Heart left ventricle (tissue), 16 donors: ENCODE measurements at regions not wholly inside any gene's neighbourhood (a gene's known extent, or its start where the extent isn't known, plus 50 kb on each side); places are given as distances from the start of the nearest gene placed in this dataset.

Experiments used
- ATAC-seq, 4 donors: fragments of 200-7000 bp; cut with Tn5 transposase; one replicate each; pipeline ENCODE4 v1.9.1; 2020 to 2022; ENCODE audit warnings: moderate library complexity in 4 of 4, mild to moderate bottlenecking in 3 of 4, moderate number of reproducible peaks in 1 of 4
- DNase-seq, 5 donors: peaks; one replicate each; pipeline ENCODE4 v3.0.0-alpha.2; 2020
- H3K27ac ChIP-seq, 12 donors: fragments of 200-600 bp; sonication (generic) in 4 of 12; one replicate each; pipeline versions ENCODE4 v1.5.0 to v1.8.0; 2016 to 2022; ENCODE audit warnings: mild to moderate bottlenecking in 2 of 12
- H3K27me3 ChIP-seq, 9 donors: fragments of 200-600 bp; sonication (generic) in 2 of 9; one replicate each; pipeline versions ENCODE4 v1.5.1 to v1.8.0; 2016 to 2022; ENCODE audit warnings: mild to moderate bottlenecking in 3 of 9
- H3K36me3 ChIP-seq, 9 donors: fragments of 200-600 bp; sonication (generic) in 2 of 9; one replicate each; pipeline versions ENCODE4 v1.5.0 to v1.8.0; 2018 to 2022; ENCODE audit warnings: mild to moderate bottlenecking in 2 of 9
- H3K4me1 ChIP-seq, 12 donors: fragments of 200-600 bp; sonication (generic) in 4 of 12; one replicate each; pipeline versions ENCODE4 v1.5.0 to v1.8.0; 2016 to 2022; ENCODE audit warnings: mild to moderate bottlenecking in 3 of 12
- H3K4me3 ChIP-seq, 12 donors: fragments of 200-600 bp; sonication (generic) in 4 of 12; one replicate each; pipeline versions ENCODE4 v1.5.0 to v1.8.0; 2017 to 2022; ENCODE audit warnings: mild to moderate bottlenecking in 9 of 12, moderate library complexity in 4 of 12
- H3K9me3 ChIP-seq, 12 donors: fragments of 200-600 bp; sonication (generic) in 4 of 12; one replicate each; pipeline versions ENCODE4 v1.5.0 to v1.8.0; 2016 to 2022; ENCODE audit warnings: mild to moderate bottlenecking in 1 of 12
- POLR2A ChIP-seq, 2 donors: fragments of 450-650 bp; IDR thresholded peaks; one replicate each; pipeline ENCODE4 v1.6.1; 2017; ENCODE audit warnings: antibody characterized with exemption in 2 of 2, mild to moderate bottlenecking in 2 of 2, moderate library complexity in 2 of 2
- WGBS, 4 donors: extraction: QIAGEN DNeasy Blood & Tissue Kit in 2 of 4; methylation state at CpG; one replicate each; pipeline versions ENCODE4 v1.1.5 to v1.1.7; 2013 to 2018; 5-methylcytosine and 5-hydroxymethylcytosine counted together
- intact Hi-C, 10 donors: fragments of 100-400 bp; cut with DNase I; formaldehyde crosslinking; loops; one replicate each; pipeline versions ENCODE4 v1.11.1 to v1.14.2; 2022
- TF ChIP-seq, protein P1 (sequence below), 12 donors: fragments of 200-600 bp; sonication (generic) in 4 of 12; IDR thresholded peaks; one replicate each; pipeline versions ENCODE4 v1.5.0 to v1.8.0; 2018 to 2022; ENCODE audit warnings: antibody characterized with exemption in 12 of 12, mild to moderate bottlenecking in 5 of 12
- donor health status: ischemic (EF 13 %, LVEDD 7.1; RV severe dilation, severe dysfunction).
- donor health status: healthy with polysubstance abuse.
- donor health status: DM: no; HTN: yes; CAD: no.
- donor health status: DM: no; HTN: no; CAD: no.
- donor health status: ischemic (EF 25% LVEDD 6.9; RV normal size, moderate dysfunction).
- donor health status: ischemic (EF 25% LVEDD 5.7; RV mildly dilated, moderate dysfunction).
- donor health status: healthy.
- donor health status: DM: yes; HTN: yes; CAD: no.
- donor health status: ischemic (EF 35%, LVEDD 5.7; RV mildly dilated, moderate dysfunction).
- donor health status: nonischemic (EF 11% LVEDD 7.7; RV severe dilation, severe dysfunction).
- donor health status: DM: yes; HTN: yes; CAD: no.
- donor health status: PGD.
- donor health status: ischemic (EF 29% LVEDD 5.4; RV normal size, mild dysfunction).
- donor health status: nonischemic (EF 23%, LVEDD 6.1; RV moderate dilation, normal function).

DNA sequence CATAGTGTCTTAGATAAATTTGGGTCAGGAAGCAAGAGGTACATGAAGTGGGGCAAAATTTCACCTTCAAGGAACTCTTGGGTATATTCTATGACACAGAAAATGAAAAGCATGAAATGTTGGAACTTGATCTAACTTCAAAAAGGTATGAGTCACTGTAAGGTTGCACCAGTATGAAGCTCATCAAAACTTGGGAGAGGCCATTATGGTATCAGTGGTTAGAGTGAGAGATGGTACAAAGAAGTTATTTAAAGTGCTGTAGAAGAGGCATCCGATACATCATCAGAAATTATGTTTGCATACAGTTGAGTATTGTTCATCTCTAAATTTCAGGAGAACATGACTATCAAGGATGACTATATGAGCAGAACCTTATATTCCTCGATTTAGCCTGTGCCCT is 302.9 kb upstream of the SUCLG2 start:
- intact Hi-C loops = no loop called here
- no peak for ATAC-seq
- H3K27ac ChIP-seq = no peak overlapping the region
- 72 to 81% (median 76%) methylated on average over 2 of the region's 2 CpGs for WGBS, 4 donors
- TF ChIP-seq, protein P1, sequence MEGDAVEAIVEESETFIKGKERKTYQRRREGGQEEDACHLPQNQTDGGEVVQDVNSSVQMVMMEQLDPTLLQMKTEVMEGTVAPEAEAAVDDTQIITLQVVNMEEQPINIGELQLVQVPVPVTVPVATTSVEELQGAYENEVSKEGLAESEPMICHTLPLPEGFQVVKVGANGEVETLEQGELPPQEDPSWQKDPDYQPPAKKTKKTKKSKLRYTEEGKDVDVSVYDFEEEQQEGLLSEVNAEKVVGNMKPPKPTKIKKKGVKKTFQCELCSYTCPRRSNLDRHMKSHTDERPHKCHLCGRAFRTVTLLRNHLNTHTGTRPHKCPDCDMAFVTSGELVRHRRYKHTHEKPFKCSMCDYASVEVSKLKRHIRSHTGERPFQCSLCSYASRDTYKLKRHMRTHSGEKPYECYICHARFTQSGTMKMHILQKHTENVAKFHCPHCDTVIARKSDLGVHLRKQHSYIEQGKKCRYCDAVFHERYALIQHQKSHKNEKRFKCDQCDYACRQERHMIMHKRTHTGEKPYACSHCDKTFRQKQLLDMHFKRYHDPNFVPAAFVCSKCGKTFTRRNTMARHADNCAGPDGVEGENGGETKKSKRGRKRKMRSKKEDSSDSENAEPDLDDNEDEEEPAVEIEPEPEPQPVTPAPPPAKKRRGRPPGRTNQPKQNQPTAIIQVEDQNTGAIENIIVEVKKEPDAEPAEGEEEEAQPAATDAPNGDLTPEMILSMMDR (IDR thresholded peaks at IDR 0.05) = no peak
- TF ChIP-seq POLR2A (IDR thresholded peaks at IDR 0.05) = no peak
- DNase-seq = no peak
- H3K9me3 ChIP-seq = peaks cover 0 to 39% (median 0%) of the 10 kb centered on the region in 12 donors
- H3K4me3 ChIP-seq = no peak overlapping the region
- peaks cover 0 to 3% (median 0%) of the 10 kb centered on the region in 12 donors for H3K4me1 ChIP-seq
- no peaks in the 10 kb centered on the region for H3K36me3 ChIP-seq
- no peaks in the 10 kb centered on the region for H3K27me3 ChIP-seq

DNA sequence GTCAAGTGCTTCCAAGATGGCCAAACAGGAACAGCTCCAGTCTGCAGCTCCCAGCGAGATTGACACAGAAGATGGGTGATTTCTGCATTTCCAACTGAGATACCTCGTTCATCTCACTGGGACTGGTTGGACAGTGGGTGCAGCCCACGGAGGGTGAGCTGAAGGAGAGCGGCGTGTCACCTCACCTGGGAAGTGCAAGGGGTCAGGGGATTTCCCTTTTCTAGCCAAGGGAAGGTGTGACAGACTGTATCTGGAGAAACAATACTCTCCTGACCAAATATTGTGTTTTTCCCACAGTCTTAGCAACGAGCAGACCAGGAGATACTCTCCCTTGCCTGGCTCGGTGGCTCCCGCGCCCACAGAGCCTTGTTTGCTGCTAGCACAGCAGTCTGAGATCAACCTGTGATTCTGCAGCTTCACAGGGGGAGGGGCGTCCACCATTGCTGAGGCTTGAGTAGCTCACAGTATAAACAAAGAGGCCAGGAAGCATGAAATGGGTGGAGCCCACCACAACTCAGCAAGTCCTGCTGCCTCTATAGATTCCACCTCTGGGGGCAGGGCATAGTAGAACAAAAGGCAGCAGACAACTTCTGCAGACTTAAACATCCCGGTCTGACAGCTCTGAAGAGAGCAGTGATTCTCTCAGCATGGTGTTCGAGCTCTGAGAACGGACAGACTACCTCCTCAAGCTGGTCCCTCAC is 293.5 kb upstream of the SUCLG2 start:
- Histone ChIP-seq H3K4me3 (no peak overlapping the region), H3K27me3 (no peaks in the 10 kb centered on the region), H3K4me1 (no peaks in the 10 kb centered on the region), H3K36me3 (no peaks in the 10 kb centered on the region), H3K27ac (no peak overlapping the region), H3K9me3 (peaks cover 0 to 11% (median 0%) of the 10 kb centered on the region in 12 donors)
- ATAC-seq (no peak), DNase-seq (no peak)
- intact Hi-C loops = no loop called here
- WGBS, 4 donors = 46 to 53% (median 49%) methylated on average over 11 to 13 of the region's 13 CpGs
- no peak for TF ChIP-seq POLR2A (IDR thresholded peaks at IDR 0.05)
- TF ChIP-seq, protein P1 (IDR thresholded peaks at IDR 0.05) = no peak

DNA sequence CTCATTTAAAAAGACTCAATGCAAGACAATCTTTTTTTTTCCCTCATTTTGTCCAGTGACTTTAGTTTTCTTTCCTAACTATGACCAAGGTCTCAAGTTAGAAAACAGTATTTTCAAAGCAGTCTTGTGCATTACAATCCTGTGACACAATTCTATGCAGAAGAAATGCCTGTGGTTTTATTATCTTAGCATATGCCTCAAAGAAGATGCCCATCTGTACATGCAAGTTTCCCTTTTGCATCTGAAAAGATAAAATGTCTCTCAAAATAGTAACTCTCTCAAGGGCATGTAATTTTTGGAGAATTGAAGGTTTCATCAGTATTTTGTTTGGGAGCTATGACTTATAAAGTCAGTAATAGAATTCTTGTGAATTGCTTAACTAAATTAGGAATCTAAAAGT is 292.0 kb upstream of the SUCLG2 start:
- H3K9me3 ChIP-seq = peaks cover 0 to 11% (median 0%) of the 10 kb centered on the region in 12 donors
- no peak for ATAC-seq
- intact Hi-C loops = no loop called here
- no peak overlapping the region for H3K4me3 ChIP-seq
- H3K4me1 ChIP-seq = no peaks in the 10 kb centered on the region
- TF ChIP-seq, protein P1 (IDR thresholded peaks at IDR 0.05) = no peak
- no peak for TF ChIP-seq POLR2A (IDR thresholded peaks at IDR 0.05)
- no peaks in the 10 kb centered on the region for H3K36me3 ChIP-seq
- DNase-seq = no peak
- H3K27ac ChIP-seq = no peak overlapping the region
- H3K27me3 ChIP-seq = no peaks in the 10 kb centered on the region

DNA sequence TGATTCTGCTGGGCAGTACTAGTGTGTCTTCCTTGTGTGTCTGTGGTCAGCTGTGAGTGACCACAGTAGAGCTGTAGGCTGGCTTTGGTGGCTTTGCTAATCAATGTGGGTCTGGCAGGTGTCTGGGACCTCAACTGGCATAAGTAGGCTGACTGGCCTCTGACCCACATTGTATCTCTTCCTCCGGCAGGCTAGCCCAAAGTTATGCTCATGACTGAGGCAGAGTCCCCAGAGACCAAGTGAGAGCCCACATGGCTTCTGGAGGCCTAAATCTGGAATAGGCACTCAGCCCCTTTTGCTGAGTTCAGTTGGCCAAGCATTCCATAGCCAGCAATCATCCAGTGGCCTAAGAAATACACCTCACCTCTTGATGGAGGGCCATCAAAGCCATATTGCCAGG is 289.1 kb upstream of the SUCLG2 start:
- H3K9me3 ChIP-seq = peaks cover 0 to 3% (median 0%) of the 10 kb centered on the region in 12 donors
- WGBS, 4 donors = 69 to 100% (median 85%) methylated on average over 1 of the region's 1 CpG
- H3K4me3 ChIP-seq = no peak overlapping the region
- H3K27ac ChIP-seq = no peak overlapping the region
- no peaks in the 10 kb centered on the region for H3K36me3 ChIP-seq
- no peak for DNase-seq
- peaks cover 0 to 4% (median 0%) of the 10 kb centered on the region in 12 donors for H3K4me1 ChIP-seq
- intact Hi-C loops = no loop called here
- no peak for TF ChIP-seq POLR2A (IDR thresholded peaks at IDR 0.05)
- TF ChIP-seq, protein P1 (IDR thresholded peaks at IDR 0.05) = no peak
- no peaks in the 10 kb centered on the region for H3K27me3 ChIP-seq
- ATAC-seq = no peak
